AG09319 (cell line): ENCODE measurements at regions not wholly inside any gene's neighbourhood (a gene's known extent, or its start where the extent isn't known, plus 50 kb on each side); places are given as distances from the start of the nearest gene placed in this dataset.

ENCODE experiments used
- DNase-seq: peaks from one replicate; pipeline ENCODE4 v3.0.0-alpha.2; 2010; ENCODE audit warnings: low read depth; ENCODE audit errors: extremely low read depth
- CTCF ChIP-seq: IDR thresholded peaks from 2 replicates; pipeline ENCODE4 v1.5.1; 2011; ENCODE audit warnings: low read depth, mild to moderate bottlenecking, inconsistent platforms, low read length, moderate library complexity

- no peak for DNase-seq
- no peak for TF ChIP-seq CTCF
These were observed 1329.5 kb upstream of the ZEB2 start for GRCh38 chr2:145849466-145849865.

DNA sequence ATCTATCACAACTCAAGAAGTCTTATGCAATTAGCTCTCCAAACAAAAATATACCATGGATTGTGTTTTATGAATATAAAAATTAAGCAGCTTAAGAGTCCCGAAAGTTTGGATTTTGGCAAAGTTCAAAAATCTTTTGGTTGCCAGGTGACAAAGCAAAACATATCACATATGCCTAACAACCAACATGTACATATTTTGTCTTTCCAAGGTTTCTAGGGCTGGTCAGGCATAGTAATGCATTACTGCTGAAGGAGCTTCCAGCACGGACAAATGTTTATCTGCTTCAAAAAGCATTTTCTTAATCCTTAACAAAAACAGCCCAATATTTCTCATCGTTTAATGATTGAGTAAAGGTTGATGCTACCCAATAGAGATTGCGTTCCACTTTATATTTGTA lies 1327.1 kb upstream of the ZEB2 start:
- DNase-seq: no peak
- TF ChIP-seq CTCF: no peak

- no peak for DNase-seq
- no peak for TF ChIP-seq CTCF
These were observed 1326.0 kb upstream of the ZEB2 start for GRCh38 chr2:145845923-145846322.

DNA sequence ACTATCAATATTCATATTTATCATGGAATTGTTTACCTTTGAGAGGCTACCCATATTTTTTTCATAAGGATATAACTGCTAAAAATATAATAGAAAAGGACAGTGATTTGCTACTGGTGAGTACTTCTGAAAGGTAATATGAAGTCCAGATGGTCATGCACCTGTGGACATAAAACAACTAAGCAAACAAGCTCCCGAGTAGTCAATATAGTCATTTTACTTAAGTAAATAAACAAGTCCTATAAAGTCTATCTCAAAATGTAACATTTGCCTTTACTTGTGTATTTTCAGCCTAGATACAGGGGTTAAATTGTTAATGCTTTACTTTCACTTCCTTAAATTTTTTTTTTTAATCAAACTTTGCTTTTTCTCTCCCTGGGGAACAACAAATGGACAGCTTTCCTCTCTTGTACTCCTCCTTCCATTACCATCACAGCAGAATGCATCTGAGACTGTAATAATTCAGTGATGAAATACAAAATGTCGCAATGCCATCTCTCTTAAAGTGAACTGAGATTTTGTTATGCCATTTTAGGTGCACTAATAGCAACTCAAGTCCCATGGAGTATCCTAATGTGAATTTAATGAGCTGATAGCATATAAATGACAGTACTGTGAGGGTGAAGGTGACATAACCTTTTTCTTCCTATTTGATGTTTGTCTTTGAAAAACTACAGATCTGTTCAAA lies 1325.4 kb upstream of the ZEB2 start:
- TF ChIP-seq CTCF: no peak
- DNase-seq: no peak

GRCh38 chr2:145841973-145842372 lies 1322.1 kb upstream of the ZEB2 start:
- no peak for DNase-seq
- TF ChIP-seq CTCF: no peak

GRCh38 chr2:145836986-145837385 lies 1317.1 kb upstream of the ZEB2 start:
- no peak for DNase-seq

DNA sequence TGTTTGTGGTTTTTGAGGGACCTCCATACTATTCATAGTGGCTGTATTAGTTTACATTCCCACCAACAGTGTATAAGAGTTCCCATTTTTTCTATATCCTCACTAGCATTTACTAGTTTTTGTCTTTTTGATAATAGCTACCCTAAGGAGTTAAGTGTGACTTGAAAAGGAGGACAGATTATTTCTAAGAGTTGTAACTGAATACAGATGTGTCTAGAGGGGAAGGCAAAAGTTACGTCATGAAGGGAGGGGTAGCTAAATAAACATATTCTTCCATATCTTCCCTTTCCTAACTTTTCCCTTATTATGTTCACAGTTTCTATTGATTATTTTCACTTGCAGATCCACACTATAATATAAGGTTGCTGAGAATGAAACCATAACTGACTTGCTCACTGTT lies 1315.7 kb upstream of the ZEB2 start:
- TF ChIP-seq CTCF: no peak
- no peak for DNase-seq

More at GRCh38 chr2:145836986-145837385, 1317.1 kb upstream of the ZEB2 start:
- no peak for TF ChIP-seq CTCF
